Vagina (tissue), 2 donors: ENCODE measurements at regions not wholly inside any gene's neighbourhood (a gene's known extent, or its start where the extent isn't known, plus 50 kb on each side); places are given as distances from the start of the nearest gene placed in this dataset.

ENCODE experiments used
- CTCF ChIP-seq, 3 experiments: fragments of 450-650 bp in 2 of 3; fragments of 200-600 bp in 1 of 3; sonication (generic) in 1 of 3; IDR thresholded peaks; one replicate each; pipeline ENCODE4 v1.5.1; 2017 to 2019; ENCODE audit warnings: antibody characterized with exemption in 3 of 3, mild to moderate bottlenecking in 2 of 3, moderate library complexity in 2 of 3
- POLR2AphosphoS5 ChIP-seq, 2 donors: sonication (generic); formaldehyde crosslinking; IDR thresholded peaks; one replicate each; pipeline ENCODE4 v1.9.0; 2017; ENCODE audit warnings: antibody characterized with exemption in 2 of 2, mild to moderate bottlenecking in 2 of 2, low read depth in 1 of 2; ENCODE audit not compliant: insufficient read depth in 1 of 2

DNA sequence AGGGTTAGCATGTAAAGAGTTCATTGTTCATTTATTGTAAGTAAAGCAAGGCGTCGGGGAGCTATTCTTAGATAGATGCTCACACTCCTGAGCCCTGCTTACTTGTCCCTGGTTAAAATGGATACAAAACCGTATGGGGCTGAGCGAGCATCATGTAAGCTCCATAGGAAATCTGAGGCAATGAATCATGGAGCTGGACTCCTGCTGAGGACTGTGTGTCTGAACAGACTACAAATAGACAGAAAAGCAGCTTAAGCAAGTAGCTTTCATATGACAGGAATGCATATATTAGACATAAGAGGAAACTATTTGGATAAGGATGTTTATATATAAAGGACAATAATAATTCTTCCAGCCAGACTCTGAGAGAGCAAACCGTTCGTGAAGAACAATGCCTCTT is 604.9 kb upstream of the PTBP2 start:
- TF ChIP-seq CTCF (IDR thresholded peaks at IDR 0.05) (no peak), POLR2AphosphoS5 (IDR thresholded peaks at IDR 0.05; ENCODE audit: insufficient read depth in 1 of 2, low read depth in 1 of 2) (no peak)
